HG03432 (cell line): ENCODE measurements at regions not wholly inside any gene's neighbourhood (a gene's known extent, or its start where the extent isn't known, plus 50 kb on each side); places are given as distances from the start of the nearest gene placed in this dataset.
"Not testable (repeated sequence)": the region's sequence is repeated elsewhere in the genome, so short reads cannot be mapped to it uniquely, and the experiment has no call there.

Source experiments
- ATAC-seq: cut with Tn5 transposase; IDR thresholded peaks from one replicate; pipeline ENCODE4 v1.9.1; 2021; ENCODE audit warnings: mild to moderate bottlenecking, moderate library complexity; ENCODE audit not compliant: unreplicated experiment

DNA sequence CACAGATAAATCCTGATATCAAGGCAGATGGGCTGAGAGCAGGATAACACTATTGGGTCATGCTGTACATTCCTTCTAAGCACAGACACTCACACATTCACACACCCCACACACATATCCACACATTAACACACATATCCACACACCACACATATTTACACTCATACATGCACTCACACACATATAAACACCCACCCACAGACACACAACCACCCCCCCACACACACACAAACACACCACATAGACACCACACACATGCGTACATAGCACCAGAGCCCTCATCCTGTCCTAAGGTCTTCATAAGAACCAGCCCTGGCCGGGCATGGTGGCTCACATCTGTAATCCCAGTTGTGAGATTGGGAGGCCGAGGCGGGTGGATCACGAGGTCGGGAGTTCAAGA lies 322.3 kb upstream of the ADCY2 start:
- ATAC-seq: no peak

DNA sequence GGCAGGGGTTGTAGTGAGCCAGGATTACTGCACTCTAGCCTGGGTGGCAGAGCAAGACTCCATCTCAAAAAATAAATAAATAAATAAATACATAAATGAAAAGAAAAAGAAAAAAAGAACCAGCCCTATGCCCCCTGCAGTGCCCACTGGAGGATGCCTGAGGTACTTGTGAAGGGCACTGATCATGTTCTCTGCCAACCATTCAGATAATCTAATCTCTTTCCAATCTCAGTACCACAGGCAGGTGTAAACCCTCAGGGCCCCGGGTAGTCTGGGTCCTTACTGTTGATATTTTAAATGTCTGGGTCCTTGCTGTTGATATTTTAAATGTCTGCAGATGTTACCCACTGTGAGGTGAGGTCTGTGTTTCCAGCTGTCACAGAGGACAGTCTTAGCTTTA lies 321.8 kb upstream of the ADCY2 start:
- ATAC-seq: no peak

DNA sequence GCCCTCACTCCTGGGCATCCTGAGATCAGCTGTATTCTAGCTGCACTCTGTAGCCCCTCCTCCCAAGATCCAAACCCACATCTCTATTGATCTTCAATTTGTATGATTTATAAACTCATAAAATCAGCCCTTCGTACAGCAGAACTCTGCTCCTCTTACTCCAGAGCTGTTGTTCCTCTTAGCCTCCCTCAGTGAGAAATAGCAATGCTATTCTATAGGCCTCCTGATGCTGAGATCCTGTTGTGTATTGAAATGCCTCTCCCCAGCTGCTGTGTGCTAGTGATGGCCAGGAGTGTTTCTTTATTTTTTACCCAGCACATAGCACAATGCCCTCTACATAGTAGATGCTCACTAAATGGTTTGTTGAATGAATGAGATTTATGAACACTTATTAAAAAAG lies 320.5 kb upstream of the ADCY2 start:
- no peak for ATAC-seq

DNA sequence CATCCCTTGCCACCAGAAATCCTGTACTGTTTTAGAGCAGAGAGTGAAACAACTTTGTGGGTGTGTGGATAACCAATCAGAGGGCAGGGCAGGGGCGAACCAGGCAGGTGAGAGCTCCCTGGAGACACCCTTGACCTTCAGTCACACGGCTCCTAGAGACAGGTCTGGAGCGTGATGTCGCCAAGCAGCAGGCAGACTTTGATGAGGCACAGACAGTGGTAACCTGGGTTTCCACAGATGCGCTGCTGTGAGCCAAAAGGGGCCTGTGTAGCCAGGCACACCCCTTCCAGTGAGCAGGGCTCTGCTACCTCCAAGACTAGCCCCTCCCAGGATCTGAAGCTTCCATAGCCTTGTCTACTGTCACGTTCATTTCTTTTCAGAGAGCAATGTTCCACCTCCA lies 317.8 kb upstream of the ADCY2 start:
- no peak for ATAC-seq

DNA sequence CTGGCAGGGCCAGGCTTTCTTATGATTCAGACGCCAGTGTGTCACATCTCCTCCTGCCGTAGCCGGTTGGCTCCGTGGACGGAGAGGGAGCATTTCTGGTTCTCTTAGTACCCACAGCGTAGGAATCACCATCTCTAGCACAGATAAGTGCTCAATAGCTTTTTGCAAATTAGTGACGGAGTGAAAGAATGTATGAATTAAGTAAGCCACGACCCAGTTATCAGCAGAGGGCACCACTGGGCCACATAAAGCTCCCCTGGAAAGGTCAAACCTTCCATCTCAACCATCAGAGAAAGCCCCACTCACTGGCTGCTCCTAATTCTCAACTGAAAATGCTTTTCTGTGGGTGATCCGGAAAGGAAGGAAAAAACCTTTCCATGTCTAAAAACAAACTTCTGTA lies 317.0 kb upstream of the ADCY2 start:
- no peak for ATAC-seq

DNA sequence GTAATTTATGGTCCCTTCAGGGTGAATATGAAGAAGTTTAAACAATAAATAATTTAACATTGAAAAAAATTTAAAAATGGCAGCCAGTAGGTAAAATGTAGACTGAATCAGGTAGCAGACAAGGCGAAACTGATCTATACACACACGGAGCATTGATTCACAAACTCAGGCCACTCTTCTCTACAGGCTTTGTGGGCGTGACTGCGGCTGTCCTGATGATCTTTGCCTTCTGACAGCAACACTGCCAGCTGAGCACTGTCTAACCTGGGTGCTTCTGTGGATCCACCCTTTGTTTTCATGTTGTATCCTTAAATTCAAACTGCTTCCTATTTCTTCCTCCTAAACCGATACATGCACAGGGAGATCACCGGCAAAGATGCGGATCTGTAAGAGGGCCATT lies 315.4 kb upstream of the ADCY2 start:
- ATAC-seq: no peak

DNA sequence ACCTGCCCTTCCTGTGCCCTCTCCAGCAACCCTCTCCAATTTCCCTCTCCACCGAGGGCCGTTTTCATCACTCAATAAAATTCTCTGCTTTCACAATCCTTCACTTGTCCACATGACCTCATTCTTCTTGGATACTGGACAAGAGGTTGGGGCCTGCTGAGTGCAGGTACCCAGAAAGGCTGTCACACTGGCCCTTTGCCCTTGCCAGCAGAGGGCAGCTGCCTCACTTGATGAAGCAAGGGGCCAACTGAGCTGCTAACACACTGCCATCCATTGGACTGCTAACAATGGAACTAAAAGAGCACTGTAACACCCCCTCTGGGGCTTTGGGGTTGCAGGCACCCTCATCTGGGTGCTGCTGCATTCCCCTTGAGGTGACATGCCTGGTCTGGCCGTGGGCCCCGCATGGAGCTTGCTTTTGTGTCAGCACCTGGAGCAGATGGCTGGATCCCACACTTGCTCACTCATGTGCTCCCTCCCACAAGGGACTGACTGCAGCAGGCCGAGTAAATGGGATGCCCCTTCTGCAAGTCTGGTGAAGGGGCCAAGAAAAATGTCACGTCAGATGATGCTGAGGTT lies 308.1 kb upstream of the ADCY2 start:
- no peak for ATAC-seq

DNA sequence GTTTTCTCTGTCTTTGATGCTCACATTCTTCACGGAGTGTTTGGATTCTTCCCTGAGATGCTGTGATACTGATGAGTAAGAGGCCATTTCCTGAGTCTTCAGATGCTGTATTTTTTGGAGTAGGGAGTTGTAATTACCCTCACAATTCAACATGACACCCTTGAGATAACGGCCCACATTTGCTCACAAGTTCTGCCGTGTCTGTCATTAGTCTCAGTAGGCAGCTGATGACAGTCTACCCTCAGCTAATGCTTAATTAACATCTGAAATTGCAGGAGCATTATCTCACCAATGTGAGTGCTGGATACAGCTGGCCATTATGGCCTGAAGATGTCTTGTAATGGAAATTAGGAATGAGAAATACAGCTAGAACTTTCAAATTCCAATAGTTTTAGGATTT lies 307.1 kb upstream of the ADCY2 start:
- ATAC-seq: no peak

DNA sequence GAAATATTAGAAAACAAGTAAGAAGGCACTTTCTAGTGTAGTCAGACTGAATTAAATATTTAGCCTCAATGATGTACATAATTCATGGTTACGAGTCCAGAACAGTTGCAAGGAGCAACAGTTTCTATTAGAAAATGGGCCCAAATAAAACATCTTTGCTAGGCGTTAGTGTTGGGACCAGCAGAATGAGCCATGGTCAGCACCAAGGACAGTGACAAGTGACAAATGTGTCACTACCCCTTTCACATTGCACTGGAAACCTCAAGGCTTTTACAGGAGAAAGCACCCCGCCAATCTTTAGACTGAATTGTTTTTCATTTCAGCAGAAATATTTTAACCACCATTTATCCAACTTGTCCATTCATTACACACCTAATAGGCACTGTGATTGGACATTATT lies 301.3 kb upstream of the ADCY2 start:
- ATAC-seq: no peak

DNA sequence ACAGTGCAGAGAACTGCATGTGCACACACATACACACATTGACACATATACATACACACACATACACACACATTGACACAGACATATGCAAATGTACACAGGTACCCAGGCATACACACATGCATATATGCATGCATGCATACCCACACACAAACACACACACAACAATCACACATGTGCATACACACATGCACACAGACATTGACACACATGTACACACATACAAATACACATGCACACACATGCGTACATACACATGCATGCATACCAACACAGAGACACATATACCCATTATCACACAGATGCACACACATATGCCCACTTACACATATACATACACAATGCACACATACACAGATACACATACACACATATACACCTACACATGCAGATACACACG lies 299.6 kb upstream of the ADCY2 start:
- no peak for ATAC-seq

DNA sequence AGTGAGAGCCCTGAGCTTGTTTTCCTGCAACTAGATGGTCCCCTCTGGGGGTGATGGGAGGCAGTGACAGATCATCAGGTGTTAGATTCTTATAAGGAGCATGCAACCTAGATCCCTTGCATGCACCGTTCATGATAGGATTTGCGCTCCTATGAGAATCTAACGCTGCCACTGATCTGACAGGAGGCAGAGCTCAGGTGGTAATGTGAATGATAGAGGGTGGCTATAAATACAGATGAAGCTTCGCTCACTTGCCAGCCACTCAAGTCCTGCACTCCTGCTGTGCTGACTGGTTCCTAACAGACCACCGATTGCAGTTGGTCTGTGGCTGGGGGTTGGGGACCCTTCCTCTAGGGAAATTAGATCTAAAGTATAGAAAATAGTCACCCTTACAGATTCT lies 290.6 kb upstream of the ADCY2 start:
- no peak for ATAC-seq

DNA sequence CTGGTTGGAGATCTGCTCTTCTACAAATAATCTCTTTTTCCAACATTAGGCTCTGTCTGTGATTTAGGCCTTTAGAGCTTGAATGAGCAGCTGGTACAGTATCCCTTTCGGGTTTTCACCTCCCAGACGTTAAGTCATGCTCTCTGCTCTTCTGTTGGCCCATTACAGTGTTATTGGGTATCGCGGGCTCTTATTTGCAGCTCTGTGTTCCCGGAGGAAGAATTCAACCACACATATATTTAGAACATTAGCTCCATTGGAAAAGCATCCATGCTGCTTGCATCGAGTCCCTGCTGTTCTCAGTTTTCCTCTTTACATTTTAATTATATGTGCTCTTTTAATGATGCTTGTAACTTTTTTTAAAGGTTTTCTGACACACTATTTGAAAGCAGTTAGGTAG lies 278.0 kb upstream of the ADCY2 start:
- ATAC-seq: no peak

DNA sequence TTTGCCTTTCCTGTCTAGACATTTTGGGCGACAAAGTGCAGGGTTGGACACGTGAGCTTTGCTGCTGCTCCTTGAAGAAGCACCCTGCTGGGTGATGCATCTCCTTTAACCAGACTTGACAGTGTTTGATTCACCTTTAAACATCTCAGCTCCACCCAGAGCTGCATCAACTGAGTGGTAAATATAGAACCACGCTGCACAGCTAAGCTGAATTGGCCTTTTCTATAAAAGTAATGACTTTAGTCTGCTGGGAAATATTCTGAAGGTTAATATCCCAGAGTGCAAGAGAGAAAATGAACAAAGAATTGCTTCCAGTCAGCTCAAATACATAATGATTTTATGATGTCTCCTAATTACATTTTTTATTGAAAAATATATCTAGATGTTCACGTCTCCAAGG lies 264.3 kb upstream of the ADCY2 start:
- no peak for ATAC-seq

DNA sequence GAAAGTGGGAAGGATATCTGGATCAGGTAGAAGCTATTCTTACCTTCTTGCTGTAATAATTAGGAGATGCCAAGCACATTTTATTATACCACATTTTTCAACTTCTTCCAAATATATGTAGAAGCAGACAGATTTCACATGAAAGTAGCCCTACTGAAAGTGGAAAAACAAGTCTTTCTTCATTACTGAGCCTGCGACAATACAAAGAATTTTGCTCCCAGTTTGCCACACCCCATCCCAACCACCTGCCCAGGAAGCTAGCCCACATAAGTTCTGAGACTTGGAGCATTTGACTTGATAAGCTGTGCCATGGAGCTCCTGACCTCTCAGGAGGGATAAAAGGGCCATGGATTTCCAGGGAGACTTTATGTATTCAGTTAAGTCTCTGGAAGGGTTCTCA lies 249.1 kb upstream of the ADCY2 start:
- ATAC-seq: no peak

DNA sequence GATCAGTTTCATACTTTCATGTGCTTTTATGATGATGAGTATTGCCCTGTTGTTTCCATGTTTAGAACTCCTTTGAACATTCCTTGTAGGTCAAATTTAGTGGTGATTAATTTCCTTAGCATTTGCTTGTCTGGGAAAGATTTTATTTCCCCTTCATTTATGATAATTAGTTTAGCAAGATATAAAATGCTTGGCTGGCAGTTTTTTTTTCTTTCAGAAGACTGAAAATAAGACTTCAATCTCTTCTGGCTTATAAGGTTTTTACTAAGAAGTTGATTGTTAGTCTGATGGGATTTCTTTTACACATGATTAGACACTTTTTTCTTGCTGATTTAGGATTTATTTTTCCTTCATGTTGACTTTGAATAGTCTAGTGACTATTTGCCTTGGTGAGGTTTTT lies 238.9 kb upstream of the ADCY2 start:
- no peak for ATAC-seq

DNA sequence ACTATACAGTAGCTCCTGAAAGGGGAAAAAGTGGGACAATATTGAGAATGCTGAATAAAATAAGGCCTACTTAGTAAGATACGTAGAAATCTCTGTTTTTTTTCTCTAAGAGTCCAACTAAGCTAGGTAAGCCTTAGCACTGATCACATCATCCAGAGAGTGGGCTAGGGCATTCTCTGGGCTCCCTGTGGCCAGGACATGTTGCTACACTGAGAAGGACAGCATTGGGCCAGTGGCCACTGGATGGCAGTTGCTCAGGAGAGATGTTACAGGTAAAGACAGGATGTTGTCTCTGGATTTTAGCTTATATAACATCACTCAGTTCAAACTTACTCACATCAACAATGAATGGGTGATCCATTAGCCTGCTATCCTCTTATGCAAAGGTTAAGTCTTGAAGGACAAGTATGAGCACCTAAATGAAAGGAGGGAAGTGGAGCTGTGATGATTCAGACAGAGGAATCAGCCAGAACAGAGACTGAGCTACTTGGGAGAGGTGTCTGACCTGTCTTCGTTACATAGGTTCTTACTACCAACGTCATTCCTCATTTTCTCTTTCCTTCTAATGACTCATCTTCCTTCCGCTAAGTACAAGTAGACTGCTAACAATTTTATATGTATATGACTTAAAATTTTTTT lies 226.6 kb upstream of the ADCY2 start:
- no peak for ATAC-seq

DNA sequence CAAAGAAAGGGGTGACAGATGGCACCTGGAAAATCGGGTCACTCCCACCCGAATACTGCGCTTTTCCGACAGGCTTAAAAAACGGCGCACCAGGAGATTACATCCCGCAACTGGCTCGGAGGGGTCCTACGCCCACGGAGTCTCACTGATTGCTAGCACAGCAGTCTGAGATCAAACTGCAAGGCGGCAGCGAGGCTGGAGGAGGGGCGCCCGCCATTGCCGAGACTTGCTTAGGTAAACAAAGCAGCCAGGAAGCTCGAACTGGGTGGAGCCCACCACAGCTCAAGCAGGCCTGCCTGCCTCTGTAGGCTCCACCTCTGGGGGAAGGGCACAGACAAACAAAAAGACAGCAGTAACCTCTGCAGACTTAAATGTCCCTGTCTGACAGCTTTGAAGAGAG lies 225.2 kb upstream of the ADCY2 start:
- ATAC-seq: not testable (repeated sequence)

DNA sequence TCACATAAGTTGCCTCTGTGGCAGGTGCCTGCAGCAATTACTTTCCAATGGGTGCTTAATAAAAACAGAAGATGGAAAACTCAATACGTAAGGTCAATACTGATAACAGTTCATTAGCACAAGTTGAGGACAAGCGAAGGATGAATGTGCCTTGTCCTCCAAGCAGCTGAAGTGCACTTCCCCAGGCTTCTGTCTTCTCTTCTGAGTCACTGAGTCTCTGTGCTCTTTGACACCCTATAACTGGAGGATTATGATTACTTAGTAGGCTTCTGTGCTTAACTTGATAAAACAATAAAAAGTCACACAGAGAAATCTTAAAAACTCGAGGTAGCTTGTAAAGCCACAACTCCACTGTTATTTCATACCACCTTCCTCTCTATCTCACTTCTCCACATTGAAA lies 216.6 kb upstream of the ADCY2 start:
- no peak for ATAC-seq

DNA sequence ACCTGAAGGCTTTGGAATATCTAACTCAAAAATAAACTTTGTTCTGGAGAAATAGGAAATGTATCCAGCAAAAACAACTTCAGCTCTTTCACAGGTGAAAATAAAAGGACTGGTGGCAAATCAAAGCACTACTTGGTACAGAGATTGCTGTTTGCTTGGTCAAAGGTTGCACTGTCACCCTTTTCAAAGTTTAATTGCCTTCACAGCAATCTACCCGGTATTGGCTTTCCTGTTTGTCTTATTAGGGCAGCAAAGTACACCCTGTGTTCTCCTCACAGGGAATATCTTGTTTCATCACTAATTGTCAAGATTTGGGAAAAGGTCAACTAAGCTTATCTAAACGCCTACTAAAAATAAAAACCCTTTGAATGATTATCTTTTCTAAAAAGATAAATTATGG lies 214.1 kb upstream of the ADCY2 start:
- ATAC-seq: no peak

DNA sequence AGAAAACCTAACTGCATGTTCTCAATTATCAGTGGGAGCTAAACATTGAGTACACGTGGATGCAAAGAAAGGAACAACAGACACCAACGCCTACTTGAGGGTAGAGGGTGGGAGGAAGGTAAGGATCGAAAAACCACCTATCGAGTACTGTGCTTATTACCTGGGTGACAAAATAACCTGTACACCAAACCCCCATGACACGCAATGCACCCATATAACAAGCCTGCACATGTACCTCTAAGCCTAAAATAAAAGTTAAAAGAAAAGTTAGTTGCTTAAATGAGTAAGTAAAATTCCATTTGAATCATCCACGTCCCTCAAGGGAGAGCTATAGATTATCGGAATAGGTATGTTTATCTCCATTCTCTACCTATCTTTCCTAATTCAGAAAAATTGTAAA lies 210.2 kb upstream of the ADCY2 start:
- ATAC-seq: no peak

DNA sequence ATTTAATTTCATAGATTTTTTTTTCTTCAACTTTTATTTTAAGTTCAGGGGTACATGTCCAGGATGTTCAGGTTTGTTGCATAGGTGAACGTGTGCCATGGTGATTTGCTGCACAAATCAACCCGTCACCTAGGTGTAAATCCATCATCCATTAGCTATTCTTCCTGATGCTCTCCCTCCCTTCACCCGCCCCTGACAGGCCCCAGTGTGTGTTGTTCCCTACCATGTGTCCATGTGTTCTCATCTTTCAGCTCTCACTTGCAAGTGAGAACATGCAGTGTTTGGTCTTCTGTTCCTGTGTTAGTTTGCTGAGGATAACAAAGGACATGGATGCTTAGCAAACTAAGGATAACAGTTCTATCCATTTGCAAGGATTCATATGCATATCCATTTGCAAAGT lies 209.1 kb upstream of the ADCY2 start:
- no peak for ATAC-seq

DNA sequence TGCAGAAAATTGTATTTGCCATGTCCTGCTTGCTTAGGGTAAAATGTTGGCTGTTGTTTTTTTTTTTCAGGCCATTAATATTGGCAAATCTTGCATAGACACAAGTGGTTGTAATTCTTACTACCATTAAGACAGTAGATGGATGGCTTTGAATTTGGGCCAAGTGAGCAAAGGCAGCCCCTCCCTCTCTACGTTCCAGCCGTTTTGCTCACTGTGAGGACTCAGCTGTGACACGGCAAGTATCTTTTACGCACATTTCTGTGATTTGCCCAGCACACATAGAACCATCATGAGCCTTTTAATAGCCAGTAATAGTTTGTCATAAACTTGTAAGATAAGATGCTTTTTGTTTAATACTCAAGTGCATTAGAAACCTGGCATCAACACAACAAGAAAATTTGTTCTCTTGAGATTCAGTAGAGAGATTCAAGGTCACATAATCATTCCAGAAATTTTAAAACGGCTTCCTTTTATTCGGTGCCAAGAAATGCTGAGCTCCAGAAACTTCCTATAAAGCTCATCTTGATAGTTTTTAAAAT lies 205.2 kb upstream of the ADCY2 start:
- ATAC-seq: no peak

DNA sequence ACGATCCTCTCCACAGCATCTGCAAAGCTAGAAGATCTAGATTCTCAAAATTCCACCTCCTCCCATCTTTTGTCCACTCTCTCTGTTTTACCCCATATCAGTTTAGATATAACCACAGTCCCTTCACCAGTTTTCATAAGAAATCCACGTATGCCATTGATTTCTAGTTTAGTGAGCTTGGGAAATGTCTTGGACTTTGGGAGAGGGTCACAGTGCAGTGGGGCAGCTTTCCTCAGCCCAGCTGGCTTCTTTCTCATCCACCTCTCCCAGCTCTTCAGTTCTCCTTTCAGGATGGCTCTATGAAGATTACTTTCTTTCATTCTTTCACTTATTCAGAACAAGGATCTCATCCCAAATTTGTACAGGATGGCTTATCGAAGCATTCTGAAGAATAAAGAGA lies 203.9 kb upstream of the ADCY2 start:
- no peak for ATAC-seq
